Stimulated activated CD4-positive, alpha-beta T cell treated with anti-CD3 and anti-CD28 coated beads, Interleukin-4, amount 100 ng/mL, for 4 hours (primary cell): ENCODE measurements at regions not wholly inside any gene's neighbourhood (a gene's known extent, or its start where the extent isn't known, plus 50 kb on each side); places are given as distances from the start of the nearest gene placed in this dataset.

Experiments
- DNase-seq, 2 experiments: peaks; one replicate each; pipeline ENCODE4 v3.0.0-alpha.2; 2020

- DNase-seq = no peak
These were observed 93.8 kb upstream of the PLPPR4 start for GRCh38 chr1:99170516-99170915.

GRCh38 chr1:99171184-99171813, 93.0 kb upstream of the PLPPR4 start:
- DNase-seq = no peak

- DNase-seq = no peak
These were observed 91.0 kb upstream of the PLPPR4 start for GRCh38 chr1:99173282-99173681.

GRCh38 chr1:99173900-99174299, 90.4 kb upstream of the PLPPR4 start:
- DNase-seq = no peak

GRCh38 chr1:99176753-99177152, 87.5 kb upstream of the PLPPR4 start:
- no peak for DNase-seq

- DNase-seq = no peak
These were observed 86.8 kb upstream of the PLPPR4 start for GRCh38 chr1:99177465-99177864.

- DNase-seq = peak; percentile 45 to 48
These were observed 83.9 kb upstream of the PLPPR4 start for GRCh38 chr1:99180343-99180808.

- DNase-seq = no peak
These were observed 83.4 kb upstream of the PLPPR4 start for GRCh38 chr1:99180915-99181314.

GRCh38 chr1:99181892-99182291, 82.4 kb upstream of the PLPPR4 start:
- DNase-seq = no peak

- no peak for DNase-seq
These were observed 79.1 kb upstream of the PLPPR4 start for GRCh38 chr1:99185196-99185595.

GRCh38 chr1:99193431-99193830, 70.9 kb upstream of the PLPPR4 start:
- no peak for DNase-seq

- DNase-seq = no peak
These were observed 65.9 kb upstream of the PLPPR4 start for GRCh38 chr1:99198393-99198792.

GRCh38 chr1:99207216-99207615, 57.1 kb upstream of the PLPPR4 start:
- DNase-seq = no peak
